GM10248 (cell line): ENCODE measurements at regions not wholly inside any gene's neighbourhood (a gene's known extent, or its start where the extent isn't known, plus 50 kb on each side); places are given as distances from the start of the nearest gene placed in this dataset.
"Not testable (repeated sequence)": the region's sequence is repeated elsewhere in the genome, so short reads cannot be mapped to it uniquely, and the experiment has no call there.

Experiments used
- CTCF ChIA-PET: fragments of 300-600 bp; sonication (Branson Sonifier 250); formaldehyde crosslinking; extraction: SDS; loops from one replicate; lab custom pipeline; 2021; ENCODE audit warnings: antibody characterized with exemption; lab: Yijun Ruan, JAX
- POLR2A ChIA-PET: fragments of 350-650 bp; sonication (Branson Sonifier 250); formaldehyde crosslinking; extraction: SDS; loops from one replicate; lab custom pipeline; 2020; ENCODE audit warnings: antibody characterized with exemption; lab: Yijun Ruan, JAX
- DNase-seq: peaks from one replicate; pipeline ENCODE4 v3.0.0; 2012; ENCODE audit errors: extremely low spot score
- CTCF ChIP-seq: IDR thresholded peaks from 2 replicates; pipeline ENCODE4 v1.5.1; 2012; ENCODE audit warnings: mild to moderate bottlenecking, low read depth; ENCODE audit errors: extremely low read depth, missing control alignments, control extremely low read depth

- TF ChIP-seq CTCF, result no peak
- ChIA-PET CTCF (no interaction called here), POLR2A (no interaction called here)
- no peak for DNase-seq
Measured at GRCh38 chrX:43450355-43450754, 205.7 kb upstream of the MAOA start.

- DNase-seq, CTCF ChIA-PET, POLR2A ChIA-PET: not testable (repeated sequence)
Measured at GRCh38 chrX:43451976-43452686, 204.0 kb upstream of the MAOA start.

- POLR2A ChIA-PET, result no interaction called here
- CTCF ChIA-PET, result no interaction called here
- DNase-seq, result no peak
- TF ChIP-seq CTCF, result no peak
Measured at GRCh38 chrX:43456063-43456462, 200.0 kb upstream of the MAOA start.

- ChIA-PET CTCF (no interaction called here), POLR2A (no interaction called here)
- TF ChIP-seq CTCF, result no peak
- no peak for DNase-seq
Measured at GRCh38 chrX:43456906-43457305, 199.2 kb upstream of the MAOA start.

- CTCF ChIA-PET, result no interaction called here
- no peak for TF ChIP-seq CTCF
- POLR2A ChIA-PET, result no interaction called here
- DNase-seq, result no peak
Measured at GRCh38 chrX:43467608-43468234, 188.4 kb upstream of the MAOA start.

GRCh38 chrX:43469391-43470054, 186.6 kb upstream of the MAOA start:
- POLR2A ChIA-PET, result no interaction called here
- DNase-seq, result no peak
- TF ChIP-seq CTCF, result no peak
- CTCF ChIA-PET, result no interaction called here

- TF ChIP-seq CTCF, result no peak
- ChIA-PET CTCF (no interaction called here), POLR2A (no interaction called here)
- DNase-seq, result no peak
Measured at GRCh38 chrX:43474321-43474720, 181.8 kb upstream of the MAOA start.
